GM23248 (cell line): ENCODE measurements at regions not wholly inside any gene's neighbourhood (a gene's known extent, or its start where the extent isn't known, plus 50 kb on each side); places are given as distances from the start of the nearest gene placed in this dataset.

Experiments used
- EZH2 ChIP-seq: fragments of 200-600 bp; sonication (generic); IDR thresholded peaks from 2 replicates; pipeline ENCODE4 v1.6.1; 2018; ENCODE audit warnings: antibody characterized with exemption, mild to moderate bottlenecking; ENCODE audit not compliant: insufficient read depth, poor library complexity, severe bottlenecking
- EZH2phosphoT487 ChIP-seq: fragments of 200-600 bp; sonication (generic); IDR thresholded peaks from 2 replicates; pipeline ENCODE4 v1.6.1; 2018; ENCODE audit warnings: antibody characterized with exemption, moderate library complexity, mild to moderate bottlenecking, low read depth; ENCODE audit not compliant: insufficient read depth

DNA sequence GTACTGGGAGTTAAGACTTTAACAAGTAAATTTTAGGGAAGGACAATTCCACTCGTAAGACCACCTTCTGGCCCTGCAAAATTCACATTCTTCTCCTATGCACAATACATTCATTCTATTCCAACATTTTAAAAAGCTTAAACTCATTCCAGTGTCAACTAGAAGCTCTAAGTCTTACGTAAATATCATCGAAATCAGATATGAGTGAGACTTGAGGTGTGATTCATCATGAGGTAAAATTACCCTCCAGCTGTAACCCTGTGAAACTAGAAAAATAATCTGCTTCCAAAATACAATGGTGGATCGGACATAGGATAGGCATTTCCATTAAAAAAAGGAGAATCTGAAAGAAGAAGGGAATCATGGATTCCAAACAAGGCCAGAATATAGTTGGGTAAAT is 370.3 kb downstream of the CDC14C start:
- TF ChIP-seq EZH2 (no peak), EZH2phosphoT487 (no peak)
